Suprapubic skin (tissue), 3 donors: ENCODE measurements at regions not wholly inside any gene's neighbourhood (a gene's known extent, or its start where the extent isn't known, plus 50 kb on each side); places are given as distances from the start of the nearest gene placed in this dataset.

ENCODE experiments used
- EP300 ChIP-seq: sonication (generic); formaldehyde crosslinking; IDR thresholded peaks from one replicate; pipeline ENCODE4 v1.6.1; 2017; ENCODE audit warnings: antibody characterized with exemption
- POLR2A ChIP-seq, 2 donors: fragments of 450-650 bp; IDR thresholded peaks; one replicate each; pipeline ENCODE4 v1.6.1; 2017; ENCODE audit warnings: antibody characterized with exemption in 2 of 2, mild to moderate bottlenecking in 2 of 2, moderate library complexity in 2 of 2
- TF ChIP-seq, protein P1 (sequence below), 2 donors: fragments of 200-600 bp in 1 of 2; fragments of 450-650 bp in 1 of 2; sonication (generic) in 1 of 2; IDR thresholded peaks; one replicate each; pipeline ENCODE4 v1.5.1; 2016 to 2019; ENCODE audit warnings: antibody characterized with exemption in 2 of 2, mild to moderate bottlenecking in 1 of 2, moderate library complexity in 1 of 2

DNA sequence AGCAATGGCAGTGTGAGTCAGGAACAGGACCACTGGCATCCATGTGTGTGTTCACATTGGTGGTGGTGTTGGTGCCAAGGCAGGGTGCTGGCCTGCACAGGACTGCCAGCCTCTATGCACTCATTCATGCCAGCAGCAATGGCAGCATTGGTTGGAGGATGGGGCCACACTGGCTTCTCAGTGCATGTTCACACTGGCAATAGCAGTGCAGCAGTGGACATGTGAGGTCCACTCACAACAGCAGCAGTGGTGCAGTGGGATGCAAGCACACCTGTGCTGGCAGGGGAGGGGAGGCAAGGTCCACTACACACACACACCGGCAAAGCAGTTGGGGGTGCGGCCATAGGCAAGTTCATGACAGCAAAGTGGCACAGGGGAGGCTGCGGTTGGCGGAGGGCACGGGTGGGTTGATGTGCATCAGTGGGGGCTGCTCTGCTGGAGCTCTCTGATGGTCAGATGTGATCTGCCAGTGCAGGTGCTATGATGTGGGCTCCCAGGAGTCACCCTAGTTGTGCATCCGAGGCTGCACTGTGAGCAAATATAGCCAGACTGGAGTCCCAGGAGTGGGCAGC, 57.8 kb upstream of the TNKS2 start:
- TF ChIP-seq, protein P1, sequence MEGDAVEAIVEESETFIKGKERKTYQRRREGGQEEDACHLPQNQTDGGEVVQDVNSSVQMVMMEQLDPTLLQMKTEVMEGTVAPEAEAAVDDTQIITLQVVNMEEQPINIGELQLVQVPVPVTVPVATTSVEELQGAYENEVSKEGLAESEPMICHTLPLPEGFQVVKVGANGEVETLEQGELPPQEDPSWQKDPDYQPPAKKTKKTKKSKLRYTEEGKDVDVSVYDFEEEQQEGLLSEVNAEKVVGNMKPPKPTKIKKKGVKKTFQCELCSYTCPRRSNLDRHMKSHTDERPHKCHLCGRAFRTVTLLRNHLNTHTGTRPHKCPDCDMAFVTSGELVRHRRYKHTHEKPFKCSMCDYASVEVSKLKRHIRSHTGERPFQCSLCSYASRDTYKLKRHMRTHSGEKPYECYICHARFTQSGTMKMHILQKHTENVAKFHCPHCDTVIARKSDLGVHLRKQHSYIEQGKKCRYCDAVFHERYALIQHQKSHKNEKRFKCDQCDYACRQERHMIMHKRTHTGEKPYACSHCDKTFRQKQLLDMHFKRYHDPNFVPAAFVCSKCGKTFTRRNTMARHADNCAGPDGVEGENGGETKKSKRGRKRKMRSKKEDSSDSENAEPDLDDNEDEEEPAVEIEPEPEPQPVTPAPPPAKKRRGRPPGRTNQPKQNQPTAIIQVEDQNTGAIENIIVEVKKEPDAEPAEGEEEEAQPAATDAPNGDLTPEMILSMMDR (IDR thresholded peaks at IDR 0.05), result no peak
- TF ChIP-seq POLR2A (IDR thresholded peaks at IDR 0.05) (no peak), EP300 (no peak)
